NB4 (cell line): ENCODE measurements at regions not wholly inside any gene's neighbourhood (a gene's known extent, or its start where the extent isn't known, plus 50 kb on each side); places are given as distances from the start of the nearest gene placed in this dataset.

ENCODE experiments used
- DNase-seq: peaks from one replicate; pipeline ENCODE4 v3.0.0; 2010; ENCODE audit warnings: low read depth
- H3K4me3 ChIP-seq: one replicate; pipeline ENCODE4 v1.5.1; 2011; ENCODE audit warnings: mild to moderate bottlenecking, low read depth, low read length, moderate library complexity
- CTCF ChIP-seq: IDR thresholded peaks from one replicate; pipeline ENCODE4 v1.5.1; 2012; ENCODE audit warnings: low read depth, low read length
- MAX ChIP-seq: IDR thresholded peaks from 2 replicates; pipeline ENCODE4 v1.6.1; 2011; ENCODE audit warnings: low read depth, low read length
- MYC ChIP-seq: IDR thresholded peaks from 2 replicates; pipeline ENCODE4 v1.6.1; 2011; ENCODE audit warnings: low read depth, low read length
- POLR2A ChIP-seq: IDR thresholded peaks from 2 replicates; pipeline ENCODE4 v1.6.1; 2011; ENCODE audit warnings: mild to moderate bottlenecking; ENCODE audit not compliant: insufficient read length; ENCODE audit errors: extremely low read depth

GRCh38 chr2:41886757-41887156, 161.1 kb upstream of the PKDCC start:
- no peak for DNase-seq
- TF ChIP-seq CTCF (no peak), MAX (no peak)
- no peak overlapping the region for H3K4me3 ChIP-seq

GRCh38 chr2:41890341-41890740, 157.5 kb upstream of the PKDCC start:
- DNase-seq: no peak
- TF ChIP-seq MAX: no peak
- no peak for TF ChIP-seq CTCF
- TF ChIP-seq POLR2A: no peak
- no peak for TF ChIP-seq MYC
- no peak overlapping the region for H3K4me3 ChIP-seq

GRCh38 chr2:41892476-41892875, 155.3 kb upstream of the PKDCC start:
- no peak for DNase-seq
- no peak for TF ChIP-seq MAX
- no peak for TF ChIP-seq POLR2A
- TF ChIP-seq CTCF: no peak
- no peak for TF ChIP-seq MYC
- H3K4me3 ChIP-seq: no peak overlapping the region

- TF ChIP-seq POLR2A (no peak), MYC (no peak), CTCF (no peak), MAX (no peak)
- no peak overlapping the region for H3K4me3 ChIP-seq
- no peak for DNase-seq
These were observed 153.1 kb upstream of the PKDCC start for GRCh38 chr2:41894563-41895333.

GRCh38 chr2:41895334-41895664, 152.5 kb upstream of the PKDCC start:
- DNase-seq: no peak
- TF ChIP-seq CTCF (no peak), MYC (no peak), MAX (no peak), POLR2A (no peak)
- H3K4me3 ChIP-seq: no peak overlapping the region

- no peak for DNase-seq
- H3K4me3 ChIP-seq: no peak overlapping the region
These were observed 151.5 kb upstream of the PKDCC start for GRCh38 chr2:41896186-41896846.

More at GRCh38 chr2:41896186-41896846, 151.5 kb upstream of the PKDCC start:
- no peak for TF ChIP-seq MYC
- TF ChIP-seq MAX: no peak
